ENCODE measurements at regions not wholly inside any gene's neighbourhood (a gene's known extent, or its start where the extent isn't known, plus 50 kb on each side); places are given as distances from the start of the nearest gene placed in this dataset.

- no peak for DNase-seq (ENCODE audit: extremely low spot score)
- CTCF ChIA-PET, result interaction anchor here (1.2 kb wide), 1 partner anchor 31 kb away, joined by 3 read pairs; no protein-coding TSS in a partner anchor
- POLR2A ChIA-PET, result no interaction called here
- TF ChIP-seq, protein P1, sequence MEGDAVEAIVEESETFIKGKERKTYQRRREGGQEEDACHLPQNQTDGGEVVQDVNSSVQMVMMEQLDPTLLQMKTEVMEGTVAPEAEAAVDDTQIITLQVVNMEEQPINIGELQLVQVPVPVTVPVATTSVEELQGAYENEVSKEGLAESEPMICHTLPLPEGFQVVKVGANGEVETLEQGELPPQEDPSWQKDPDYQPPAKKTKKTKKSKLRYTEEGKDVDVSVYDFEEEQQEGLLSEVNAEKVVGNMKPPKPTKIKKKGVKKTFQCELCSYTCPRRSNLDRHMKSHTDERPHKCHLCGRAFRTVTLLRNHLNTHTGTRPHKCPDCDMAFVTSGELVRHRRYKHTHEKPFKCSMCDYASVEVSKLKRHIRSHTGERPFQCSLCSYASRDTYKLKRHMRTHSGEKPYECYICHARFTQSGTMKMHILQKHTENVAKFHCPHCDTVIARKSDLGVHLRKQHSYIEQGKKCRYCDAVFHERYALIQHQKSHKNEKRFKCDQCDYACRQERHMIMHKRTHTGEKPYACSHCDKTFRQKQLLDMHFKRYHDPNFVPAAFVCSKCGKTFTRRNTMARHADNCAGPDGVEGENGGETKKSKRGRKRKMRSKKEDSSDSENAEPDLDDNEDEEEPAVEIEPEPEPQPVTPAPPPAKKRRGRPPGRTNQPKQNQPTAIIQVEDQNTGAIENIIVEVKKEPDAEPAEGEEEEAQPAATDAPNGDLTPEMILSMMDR (IDR thresholded peaks at IDR 0.05; ENCODE audit: control extremely low read depth, extremely low read depth, low read depth, missing control alignments), result no peak
Observed at GRCh38 chr6:6801635-6802218, 213.2 kb downstream of the LY86 start.

DNA sequence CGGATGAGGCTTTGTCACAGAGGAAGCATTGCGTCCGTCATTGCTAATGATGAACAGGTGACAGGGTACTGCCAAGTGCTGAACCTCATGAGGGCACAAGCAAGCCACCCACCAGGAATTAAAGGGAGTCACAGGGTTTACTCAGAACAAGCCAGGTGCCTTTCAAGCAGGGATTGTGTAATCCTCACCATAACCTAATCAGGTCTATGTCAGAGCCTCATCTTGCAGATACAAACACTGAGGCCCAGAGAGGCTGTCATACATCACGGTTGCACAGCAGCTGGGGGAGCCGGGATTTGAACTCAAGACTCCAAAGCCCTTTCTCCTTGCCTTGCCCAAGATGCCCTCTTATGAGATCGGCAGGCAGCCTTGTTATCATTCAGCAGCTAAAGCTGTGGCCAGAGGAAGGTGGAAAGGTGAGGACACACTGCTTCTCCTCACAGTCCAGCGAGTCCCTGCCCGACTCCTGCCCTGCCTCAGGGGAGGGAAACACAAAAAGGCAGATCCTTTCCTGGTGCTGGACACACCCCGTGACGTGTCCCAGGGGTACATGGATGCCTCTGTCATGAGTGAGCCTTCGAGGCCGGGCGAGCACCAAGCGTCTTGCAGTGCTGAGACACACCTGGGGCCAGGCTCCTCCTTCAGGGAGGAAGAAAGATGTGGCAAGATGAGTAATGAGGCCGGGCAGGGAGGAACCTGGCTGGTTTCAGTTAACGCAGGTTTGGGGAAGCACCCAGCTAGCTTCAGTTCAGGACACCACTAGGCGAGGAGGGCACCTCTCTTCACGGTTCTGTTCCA is 214.9 kb downstream of the LY86 start:
- CTCF ChIA-PET, result interaction anchor here (1.2 kb wide), 1 partner anchor 33 kb away, joined by 3 read pairs; no protein-coding TSS in a partner anchor
- POLR2A ChIA-PET, result no interaction called here

DNA sequence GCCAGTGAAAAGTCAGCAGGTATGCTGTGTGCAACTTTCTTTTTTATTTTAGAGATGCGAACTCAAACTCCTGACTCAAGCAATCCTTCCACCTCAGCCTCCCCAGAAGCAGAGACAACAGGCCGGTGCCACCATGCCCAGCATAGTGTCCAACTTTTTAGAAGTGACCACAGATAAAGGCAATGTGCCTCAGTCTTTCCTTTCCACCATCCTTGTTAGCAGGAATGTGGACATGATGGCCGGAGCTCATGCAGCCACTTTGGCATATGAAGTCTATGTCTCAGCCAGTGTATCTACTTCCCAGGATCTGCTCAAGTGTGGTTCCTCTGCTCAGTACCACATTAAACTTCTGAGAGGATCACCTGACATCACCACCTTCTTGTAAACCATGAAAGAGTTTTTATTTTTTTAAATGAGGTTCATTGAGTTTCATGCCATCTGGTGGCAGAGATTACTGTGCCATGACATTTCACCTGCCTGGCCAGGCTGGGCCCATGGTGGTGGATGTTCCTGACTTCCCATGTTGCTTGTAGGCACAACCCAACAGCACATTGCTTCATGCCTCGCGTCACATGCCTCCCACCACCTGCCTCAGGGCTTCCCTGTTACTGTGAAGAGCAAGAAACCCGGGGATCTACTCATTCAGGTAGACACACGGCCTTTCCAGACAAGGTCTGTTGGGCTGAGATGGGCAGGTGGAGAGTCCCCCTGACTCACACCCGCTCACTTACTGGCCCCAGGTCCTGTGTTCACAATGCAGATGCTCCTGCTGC is 216.5 kb downstream of the LY86 start:
- ChIA-PET CTCF (interaction anchor here (1.2 kb wide), 1 partner anchor 11 kb away, joined by 3 read pairs; no protein-coding TSS in a partner anchor), POLR2A (no interaction called here)
- TF ChIP-seq, protein P1 (IDR thresholded peaks at IDR 0.05; ENCODE audit: control extremely low read depth, extremely low read depth, low read depth, missing control alignments), result no peak
- no peak for DNase-seq (ENCODE audit: extremely low spot score)

More for the DNA sequence above, 214.9 kb downstream of the LY86 start:
- TF ChIP-seq, protein P1 (IDR thresholded peaks at IDR 0.05; ENCODE audit: control extremely low read depth, extremely low read depth, low read depth, missing control alignments), result no peak
- peak; percentile 78 for DNase-seq (ENCODE audit: extremely low spot score)

- CTCF ChIA-PET, result interaction anchor here (1.0 to 1.9 kb wide), 9 partner anchors 10 to 110 kb away, joined by 3 to 8 read pairs (median 3); no protein-coding TSS in a partner anchor
- POLR2A ChIA-PET, result no interaction called here
- TF ChIP-seq, protein P1 (IDR thresholded peaks at IDR 0.05; ENCODE audit: control extremely low read depth, extremely low read depth, low read depth, missing control alignments), result no peak
- DNase-seq (ENCODE audit: extremely low spot score), result no peak
Observed at GRCh38 chr6:6806844-6807518, 218.5 kb downstream of the LY86 start.

GRCh38 chr6:6808343-6808742 is 219.8 kb downstream of the LY86 start:
- TF ChIP-seq, protein P1 (IDR thresholded peaks at IDR 0.05; ENCODE audit: control extremely low read depth, extremely low read depth, low read depth, missing control alignments), result no peak
- ChIA-PET CTCF (interaction anchor here (1.0 to 1.9 kb wide), 4 partner anchors 7 to 112 kb away, joined by 3 to 6 read pairs (median 4); no protein-coding TSS in a partner anchor), POLR2A (no interaction called here)
- no peak for DNase-seq (ENCODE audit: extremely low spot score)

- POLR2A ChIA-PET, result no interaction called here
- TF ChIP-seq, protein P1 (IDR thresholded peaks at IDR 0.05; ENCODE audit: control extremely low read depth, extremely low read depth, low read depth, missing control alignments), result no peak
- DNase-seq (ENCODE audit: extremely low spot score), result no peak
- CTCF ChIA-PET, result interaction anchor here (1.0 kb wide), 1 partner anchor 8 kb away, joined by 5 read pairs; no protein-coding TSS in a partner anchor
Observed at GRCh38 chr6:6808915-6809314, 220.4 kb downstream of the LY86 start.
